IMR-90 (cell line): ENCODE measurements at regions not wholly inside any gene's neighbourhood (a gene's known extent, or its start where the extent isn't known, plus 50 kb on each side); places are given as distances from the start of the nearest gene placed in this dataset.

Experiments used
- ATAC-seq: fragments of 200-7000 bp; cut with Tn5 transposase; 2 replicates; pipeline ENCODE4 v1.9.1; 2020; ENCODE audit warnings: low read depth, mild to moderate bottlenecking, moderate library complexity
- BruUV-seq: library from RNA; stranded (reverse); fragments of 400-500 nt; replicated peaks from 2 replicates; lab custom pipeline; 2021; lab: Mats Ljungman, UMichigan
- CTCF ChIA-PET: fragments of 300-600 bp; formaldehyde crosslinking; extraction: SDS; loops from one replicate; lab custom pipeline; 2021; ENCODE audit warnings: antibody characterized with exemption; lab: Yijun Ruan, JAX
- POLR2A ChIA-PET: fragments of 300-600 bp; sonication (Branson Sonifier 250); formaldehyde crosslinking; loops from one replicate; lab custom pipeline; 2022; ENCODE audit warnings: antibody characterized with exemption; ENCODE audit not compliant: unreplicated experiment; lab: Charles Lee
- DNase-seq: peaks from one replicate; pipeline ENCODE4 v3.0.0; 2013
- H2AFZ ChIP-seq: replicated peaks from 2 replicates; pipeline ENCODE3; 2013; ENCODE audit warnings: low read length, mild to moderate bottlenecking; ENCODE audit not compliant: poor library complexity
- H2AK5ac ChIP-seq: 2 replicates; pipeline ENCODE4 v1.6.1; 2013; ENCODE audit warnings: low read depth, low read length, inconsistent platforms
- H2AK9ac ChIP-seq: replicated peaks from 2 replicates; pipeline ENCODE3; 2013; ENCODE audit warnings: mild to moderate bottlenecking, low read depth, low read length, moderate library complexity; ENCODE audit not compliant: poor library complexity
- H2BK120ac ChIP-seq: 2 replicates; pipeline ENCODE4 v1.6.1; 2013; ENCODE audit warnings: low read depth, low read length, inconsistent platforms
- H2BK15ac ChIP-seq: 3 replicates; pipeline ENCODE4 v1.6.1; 2013; ENCODE audit warnings: low read depth, low read length, inconsistent platforms
- H2BK20ac ChIP-seq: 2 replicates; pipeline ENCODE4 v1.6.1; 2013; ENCODE audit warnings: low read depth, mild to moderate bottlenecking, inconsistent platforms, low read length, moderate library complexity
- H2BK5ac ChIP-seq: 2 replicates; pipeline ENCODE4 v1.6.1; 2013; ENCODE audit warnings: mild to moderate bottlenecking, low read depth, low read length, inconsistent platforms; ENCODE audit not compliant: poor library complexity, severe bottlenecking
- H3K14ac ChIP-seq: replicated peaks from 2 replicates; pipeline ENCODE4 v1.6.1; 2013; ENCODE audit warnings: low read depth, low read length, inconsistent platforms
- H3K18ac ChIP-seq: 2 replicates; pipeline ENCODE4 v1.6.1; 2013; ENCODE audit warnings: low read depth, low read length, control low read depth
- H3K23ac ChIP-seq: 2 replicates; pipeline ENCODE4 v1.6.1; 2013; ENCODE audit warnings: low read depth, low read length, inconsistent platforms
- H3K27ac ChIP-seq: 2 replicates; pipeline ENCODE4 v1.5.1; 2013; ENCODE audit warnings: mild to moderate bottlenecking, control low read depth, low read length; ENCODE audit not compliant: insufficient read depth
- H3K27me3 ChIP-seq: 2 replicates; pipeline ENCODE4 v1.6.1; 2013; ENCODE audit warnings: low read length; ENCODE audit not compliant: control insufficient read depth, insufficient read depth
- H3K36me3 ChIP-seq: 2 replicates; pipeline ENCODE4 v1.6.1; 2013; ENCODE audit warnings: low read length, mixed read lengths; ENCODE audit not compliant: control insufficient read depth, insufficient read depth
- H3K4ac ChIP-seq: 2 replicates; pipeline ENCODE4 v1.6.1; 2013; ENCODE audit warnings: low read depth, low read length, inconsistent platforms
- H3K4me1 ChIP-seq: 2 replicates; pipeline ENCODE4 v1.6.1; 2013; ENCODE audit warnings: low read length, mixed read lengths; ENCODE audit not compliant: control insufficient read depth, insufficient read depth
- H3K4me2 ChIP-seq: 2 replicates; pipeline ENCODE4 v1.6.1; 2013; ENCODE audit warnings: low read depth, mild to moderate bottlenecking, control low read depth, low read length, moderate library complexity
- H3K4me3 ChIP-seq: 2 replicates; pipeline ENCODE4 v1.5.1; 2013; ENCODE audit warnings: low read depth, mild to moderate bottlenecking, control low read depth, low read length, moderate library complexity; ENCODE audit not compliant: insufficient read depth
- H3K56ac ChIP-seq: 2 replicates; pipeline ENCODE4 v1.6.1; 2013; ENCODE audit warnings: low read length, inconsistent platforms; ENCODE audit not compliant: insufficient read depth; ENCODE audit errors: extremely low read depth
- H3K79me1 ChIP-seq, 2 experiments: 2 replicates each; pipeline ENCODE4 v1.6.1; 2013; ENCODE audit warnings: low read length in 2 of 2, inconsistent platforms in 1 of 2, low read depth in 1 of 2
- H3K9ac ChIP-seq: 2 replicates; pipeline ENCODE4 v1.6.1; 2013; ENCODE audit warnings: low read depth, low read length, control low read depth
- H3K9me1 ChIP-seq: 2 replicates; pipeline ENCODE4 v1.6.1; 2013; ENCODE audit warnings: low read length, inconsistent platforms; ENCODE audit not compliant: insufficient read depth
- H3K9me3 ChIP-seq: 2 replicates; pipeline ENCODE4 v1.6.1; 2013; ENCODE audit warnings: low read length; ENCODE audit not compliant: control insufficient read depth, insufficient read depth
- H4K20me1 ChIP-seq: 2 replicates; pipeline ENCODE4 v1.6.1; 2013; ENCODE audit warnings: low read length, inconsistent platforms; ENCODE audit not compliant: insufficient read depth
- H4K5ac ChIP-seq: 2 replicates; pipeline ENCODE4 v1.6.1; 2013; ENCODE audit warnings: mild to moderate bottlenecking, low read depth, low read length, control low read depth
- H4K8ac ChIP-seq, 2 experiments: 2 replicates each; pipeline ENCODE4 v1.6.1; 2013; ENCODE audit warnings: low read depth in 2 of 2, low read length in 2 of 2, control low read depth in 1 of 2, inconsistent platforms in 1 of 2
- H4K91ac ChIP-seq: 2 replicates; pipeline ENCODE4 v1.6.1; 2013; ENCODE audit warnings: low read depth, low read length, inconsistent platforms; ENCODE audit not compliant: insufficient read depth
- CEBPB ChIP-seq: IDR thresholded peaks from 2 replicates; pipeline ENCODE4 v1.6.1; 2012; ENCODE audit warnings: low read depth, low read length, improper control_type of control experiment
- CHD1 ChIP-seq: IDR thresholded peaks from 2 replicates; pipeline ENCODE4 v1.6.1; 2012; ENCODE audit warnings: low read depth, low read length, improper control_type of control experiment
- CTCF ChIP-seq: conservative IDR thresholded peaks from 2 replicates; pipeline ENCODE4 v1.5.1; 2012; ENCODE audit warnings: mild to moderate bottlenecking, low read depth, low read length, improper control_type of control experiment
- ELK1 ChIP-seq: fragments of 150-350 bp; IDR thresholded peaks from 2 replicates; pipeline ENCODE4 v1.6.1; 2016; ENCODE audit warnings: low read depth, mild to moderate bottlenecking, low read length, moderate library complexity, borderline replicate concordance
- MAFK ChIP-seq: IDR thresholded peaks from 2 replicates; pipeline ENCODE4 v1.6.1; 2012; ENCODE audit warnings: low read depth, low read length, improper control_type of control experiment
- MXI1 ChIP-seq: IDR thresholded peaks from 2 replicates; pipeline ENCODE4 v1.6.1; 2012; ENCODE audit warnings: low read depth, mild to moderate bottlenecking, low read length, moderate library complexity, borderline replicate concordance
- RAD21 ChIP-seq: IDR thresholded peaks from 2 replicates; pipeline ENCODE4 v1.6.1; 2012; ENCODE audit warnings: low read length, improper control_type of control experiment
- RCOR1 ChIP-seq: IDR thresholded peaks from 2 replicates; pipeline ENCODE4 v1.6.1; 2012; ENCODE audit warnings: mild to moderate bottlenecking, low read length, improper control_type of control experiment; ENCODE audit not compliant: insufficient replicate concordance
- RFX5 ChIP-seq: IDR thresholded peaks from 2 replicates; pipeline ENCODE4 v1.8.0; 2012; ENCODE audit warnings: low read depth, mild to moderate bottlenecking, low read length, moderate library complexity
- SMC3 ChIP-seq: fragments of 150-350 bp; IDR thresholded peaks from 2 replicates; pipeline ENCODE4 v1.6.1; 2016; ENCODE audit warnings: low read depth, mild to moderate bottlenecking, antibody characterized with exemption, low read length, moderate library complexity
- WGBS, 2 experiments: methylation state at CpG; one replicate each; pipeline versions ENCODE4 v1.1.5 to v1.1.7; 2013; ENCODE audit warnings: missing lambda C conversion rate in 2 of 2; ENCODE audit not compliant: insufficient read length in 1 of 2; ENCODE audit errors: extremely low coverage in 2 of 2; 5-methylcytosine and 5-hydroxymethylcytosine counted together
- dilution Hi-C: fragments of 300-500 bp; cut with HindIII; formaldehyde crosslinking; loops from one replicate; pipeline ENCODE4 v1.14.3; 2018; ENCODE audit warnings: low sequenced_read_pairs; ENCODE audit not compliant: unreplicated experiment
- in situ Hi-C: fragments of 300-500 bp; cut with MboI; formaldehyde crosslinking; loops from 3 replicates; pipeline ENCODE4 v1.14.3; 2019; ENCODE audit warnings: low sequenced_read_pairs, inconsistent platforms, mixed read lengths
- intact Hi-C: fragments of 100-400 bp; cut with micrococcal nuclease; formaldehyde crosslinking; loops from 2 replicates; pipeline ENCODE4 v1.10.0; 2022

DNA sequence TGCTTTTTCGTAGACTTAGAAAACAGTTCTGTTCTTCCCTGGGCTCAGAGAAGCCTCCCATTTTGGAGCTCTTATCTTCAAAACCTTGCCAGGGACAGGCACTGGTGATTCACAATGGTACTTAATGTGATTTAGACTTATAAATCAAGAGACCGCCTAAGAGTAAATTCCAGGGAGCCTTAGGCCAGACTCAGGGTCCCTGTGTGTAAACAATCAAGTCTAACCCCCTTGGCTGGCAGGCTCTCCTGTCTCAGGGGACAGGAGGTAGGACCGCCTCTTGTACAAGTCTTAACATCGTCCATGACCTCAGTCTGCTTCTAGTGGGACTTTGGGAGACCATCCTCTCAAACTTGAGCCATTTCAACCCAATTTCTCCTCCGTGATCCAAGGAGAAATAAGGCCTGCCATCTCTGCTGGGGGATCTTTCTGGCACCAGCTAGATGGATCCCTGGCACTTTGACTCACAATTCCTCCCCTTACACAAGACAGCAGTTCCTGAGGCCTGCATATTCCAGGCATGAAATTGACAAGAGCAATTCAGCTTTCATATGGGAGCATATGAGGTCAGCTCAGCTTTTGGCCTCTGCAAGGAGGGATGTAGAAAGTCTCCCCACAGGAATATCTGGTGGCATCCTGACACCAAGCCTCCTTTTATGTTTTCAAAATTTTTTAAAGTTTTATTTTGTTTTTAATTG, 487.0 kb downstream of the TNS1 start:
- H3K4ac ChIP-seq = peak overlapping the region; percentile 13; the same call in 1 of the 2 replicates
- no peak for DNase-seq
- H3K14ac ChIP-seq = no peak overlapping the region
- H3K4me2 ChIP-seq = no peak overlapping the region
- H2AFZ ChIP-seq = no peak overlapping the region
- H3K9me3 ChIP-seq = no peaks in the 10 kb centered on the region
- H4K20me1 ChIP-seq = no peaks in the 10 kb centered on the region
- H3K9me1 ChIP-seq = peaks cover 6% of the 10 kb centered on the region; the same call in 1 of the 2 replicates
- dilution Hi-C loops (loop anchor here (25.0 kb wide), 2 partner anchors 828 to 1003 kb away; partner anchors contain the start of gene IGFBP5), intact Hi-C loops (loop anchor here (10.0 kb wide), 1 partner anchor 471 kb away; no protein-coding TSS in a partner anchor), in situ Hi-C loops (loop anchor here (10.0 to 25.0 kb wide), 2 partner anchors 351 to 1003 kb away; no protein-coding TSS in a partner anchor)
- peak overlapping the region; percentile 20; the same call in 1 of the 3 replicates for H2BK15ac ChIP-seq
- WGBS, 2 experiments = 88% methylated on average over 1 of the region's 5 CpGs; no CpG with 5 or more reads in 1 of the 2 experiments
- no peaks in the 10 kb centered on the region for H3K79me1 ChIP-seq
- no peak overlapping the region for H4K8ac ChIP-seq
- H4K91ac ChIP-seq = no peak overlapping the region
- TF ChIP-seq CHD1 = no peak
- no peak for TF ChIP-seq SMC3
- no peak for TF ChIP-seq CEBPB
- TF ChIP-seq MXI1 = no peak
- no peak for TF ChIP-seq ELK1
- no peak for TF ChIP-seq MAFK
- no peak for TF ChIP-seq RFX5
- TF ChIP-seq RCOR1 = no peak
- no peak for TF ChIP-seq RAD21
- no peak for TF ChIP-seq CTCF
- POLR2A ChIA-PET = no interaction called here
- H2BK5ac ChIP-seq = no peak overlapping the region
- ATAC-seq = no peak
- no peak overlapping the region for H3K56ac ChIP-seq
- H3K4me1 ChIP-seq = peaks cover 18% of the 10 kb centered on the region
- H3K27ac ChIP-seq = no peak overlapping the region
- no peak overlapping the region; the same call in 1 of the 2 replicates for H4K5ac ChIP-seq
- H3K36me3 ChIP-seq = no peaks in the 10 kb centered on the region
- H3K27me3 ChIP-seq = no peaks in the 10 kb centered on the region
- no peak overlapping the region for H3K18ac ChIP-seq
- BruUV-seq = no TSS peak
- no peak overlapping the region for H3K23ac ChIP-seq
- CTCF ChIA-PET = no interaction called here
- H3K9ac ChIP-seq = no peak overlapping the region
- H2AK9ac ChIP-seq = peak overlapping the region; percentile 10
- H2BK120ac ChIP-seq = no peak overlapping the region
- no peak overlapping the region for H2AK5ac ChIP-seq
- 0 out of 2 replicates have a peak overlapping the region, but pooled peaks have one; percentile 26 for H2BK20ac ChIP-seq
- H3K4me3 ChIP-seq = no peak overlapping the region
